AG04449 (cell line): ENCODE measurements at regions not wholly inside any gene's neighbourhood (a gene's known extent, or its start where the extent isn't known, plus 50 kb on each side); places are given as distances from the start of the nearest gene placed in this dataset.

ENCODE experiments used
- CTCF ChIA-PET: fragments of 350-600 bp; formaldehyde crosslinking; extraction: SDS; loops from one replicate; lab custom pipeline; 2021; ENCODE audit warnings: antibody characterized with exemption; lab: Yijun Ruan, JAX
- POLR2A ChIA-PET: fragments of 400-600, 350-600 bp; formaldehyde crosslinking; extraction: SDS; loops from one replicate; lab custom pipeline; 2020; ENCODE audit warnings: antibody characterized with exemption, inconsistent platforms; lab: Yijun Ruan, JAX
- DNase-seq: peaks from one replicate; pipeline ENCODE4 v3.0.0-alpha.2; 2010; ENCODE audit warnings: low read depth, low spot score
- H3K4me3 ChIP-seq: 2 replicates; pipeline ENCODE4 v1.5.1; 2011; ENCODE audit warnings: low read depth, mild to moderate bottlenecking, control low read depth, low read length
- TF ChIP-seq, protein P1 (sequence below): IDR thresholded peaks from one replicate; pipeline ENCODE4 v1.5.1; 2011; ENCODE audit warnings: mild to moderate bottlenecking, moderate library complexity, low read length, control low read depth, inconsistent platforms; ENCODE audit not compliant: insufficient read depth; ENCODE audit errors: missing control alignments

DNA sequence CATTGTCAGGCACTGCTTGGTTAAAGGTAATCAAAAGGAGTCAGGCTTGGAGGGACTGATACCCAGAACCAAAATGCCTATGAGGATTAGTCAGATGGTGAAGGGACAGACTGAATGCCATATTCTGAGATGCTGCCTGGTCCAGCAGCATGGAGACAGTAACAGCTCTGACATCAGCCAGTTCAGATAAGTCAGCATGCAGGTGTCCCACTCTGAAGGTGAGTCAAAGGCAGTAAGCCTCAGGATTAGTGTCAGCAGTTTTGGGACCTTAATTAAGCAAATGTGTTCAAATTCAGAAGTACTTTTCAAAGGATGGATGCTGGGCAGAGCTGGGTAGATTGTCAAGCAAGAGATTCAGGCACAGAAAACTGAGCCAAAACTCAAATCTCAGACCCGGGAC, 198.4 kb downstream of the RPS12 start:
- POLR2A ChIA-PET: no interaction called here
- CTCF ChIA-PET: no interaction called here
- no peak overlapping the region for H3K4me3 ChIP-seq
- TF ChIP-seq, protein P1, sequence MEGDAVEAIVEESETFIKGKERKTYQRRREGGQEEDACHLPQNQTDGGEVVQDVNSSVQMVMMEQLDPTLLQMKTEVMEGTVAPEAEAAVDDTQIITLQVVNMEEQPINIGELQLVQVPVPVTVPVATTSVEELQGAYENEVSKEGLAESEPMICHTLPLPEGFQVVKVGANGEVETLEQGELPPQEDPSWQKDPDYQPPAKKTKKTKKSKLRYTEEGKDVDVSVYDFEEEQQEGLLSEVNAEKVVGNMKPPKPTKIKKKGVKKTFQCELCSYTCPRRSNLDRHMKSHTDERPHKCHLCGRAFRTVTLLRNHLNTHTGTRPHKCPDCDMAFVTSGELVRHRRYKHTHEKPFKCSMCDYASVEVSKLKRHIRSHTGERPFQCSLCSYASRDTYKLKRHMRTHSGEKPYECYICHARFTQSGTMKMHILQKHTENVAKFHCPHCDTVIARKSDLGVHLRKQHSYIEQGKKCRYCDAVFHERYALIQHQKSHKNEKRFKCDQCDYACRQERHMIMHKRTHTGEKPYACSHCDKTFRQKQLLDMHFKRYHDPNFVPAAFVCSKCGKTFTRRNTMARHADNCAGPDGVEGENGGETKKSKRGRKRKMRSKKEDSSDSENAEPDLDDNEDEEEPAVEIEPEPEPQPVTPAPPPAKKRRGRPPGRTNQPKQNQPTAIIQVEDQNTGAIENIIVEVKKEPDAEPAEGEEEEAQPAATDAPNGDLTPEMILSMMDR: no peak
- no peak for DNase-seq

DNA sequence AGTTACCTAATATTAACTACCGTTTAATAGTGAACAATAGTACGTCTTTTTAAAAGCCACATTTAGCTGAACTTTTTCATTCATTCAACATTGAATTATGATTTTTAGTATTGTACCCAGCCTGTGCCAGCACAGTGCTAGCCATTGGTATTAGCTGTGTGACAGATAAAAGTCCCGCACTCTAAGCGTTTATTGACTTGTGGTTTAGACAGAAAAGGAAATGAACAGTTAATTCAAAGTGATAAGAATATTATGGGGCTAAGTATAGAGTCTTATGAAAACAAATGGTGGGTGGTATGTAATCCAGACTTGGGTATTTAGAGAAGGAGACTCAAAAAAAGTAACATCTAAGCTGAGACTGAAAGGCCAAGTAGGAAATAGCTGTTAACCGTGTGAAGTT, 202.3 kb downstream of the RPS12 start:
- POLR2A ChIA-PET: no interaction called here
- CTCF ChIA-PET: no interaction called here
- no peak overlapping the region for H3K4me3 ChIP-seq
- TF ChIP-seq, protein P1: no peak
- no peak for DNase-seq

DNA sequence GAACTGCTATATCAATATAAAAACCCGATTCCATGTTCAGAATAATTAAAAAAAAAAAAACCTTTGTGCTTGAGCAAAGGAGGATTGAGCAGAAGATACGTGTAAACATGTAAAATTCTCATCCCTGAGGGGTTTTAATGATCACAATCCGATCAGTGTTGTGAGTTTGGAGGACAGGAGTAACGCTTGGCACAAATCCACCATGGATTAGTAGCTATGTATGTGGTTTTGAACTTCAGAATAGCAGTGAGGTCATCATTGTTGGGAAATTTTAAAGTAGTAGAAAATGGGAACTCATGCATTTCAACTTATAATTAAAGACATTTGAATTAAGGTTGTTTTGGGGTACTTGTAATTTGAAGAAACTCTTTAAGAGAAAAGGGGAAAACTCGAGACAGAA, 203.2 kb downstream of the RPS12 start:
- no peak for DNase-seq
- CTCF ChIA-PET: no interaction called here
- no peak overlapping the region for H3K4me3 ChIP-seq
- POLR2A ChIA-PET: no interaction called here
- TF ChIP-seq, protein P1: no peak

DNA sequence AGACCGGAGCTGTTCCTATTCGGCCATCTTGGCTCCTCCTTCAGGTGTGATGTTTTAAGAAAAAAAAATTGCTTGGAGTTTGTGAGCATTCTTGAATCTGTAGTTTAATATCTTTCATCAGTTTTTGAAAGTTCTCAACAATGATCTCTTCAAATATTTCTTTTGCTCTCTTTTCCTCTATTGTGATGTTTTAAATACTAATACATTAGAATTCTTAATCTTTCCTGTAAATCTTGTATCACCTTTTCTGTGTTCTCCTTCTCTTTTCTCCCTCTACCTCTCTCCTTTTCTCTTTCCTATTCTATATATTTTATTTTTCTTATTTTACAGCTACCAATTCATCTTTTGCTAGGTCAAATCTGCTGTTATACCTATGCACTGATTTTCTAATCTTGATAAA, 212.3 kb downstream of the RPS12 start:
- ChIA-PET CTCF (no interaction called here), POLR2A (no interaction called here)
- DNase-seq: no peak
- H3K4me3 ChIP-seq: no peak overlapping the region
- TF ChIP-seq, protein P1: no peak

DNA sequence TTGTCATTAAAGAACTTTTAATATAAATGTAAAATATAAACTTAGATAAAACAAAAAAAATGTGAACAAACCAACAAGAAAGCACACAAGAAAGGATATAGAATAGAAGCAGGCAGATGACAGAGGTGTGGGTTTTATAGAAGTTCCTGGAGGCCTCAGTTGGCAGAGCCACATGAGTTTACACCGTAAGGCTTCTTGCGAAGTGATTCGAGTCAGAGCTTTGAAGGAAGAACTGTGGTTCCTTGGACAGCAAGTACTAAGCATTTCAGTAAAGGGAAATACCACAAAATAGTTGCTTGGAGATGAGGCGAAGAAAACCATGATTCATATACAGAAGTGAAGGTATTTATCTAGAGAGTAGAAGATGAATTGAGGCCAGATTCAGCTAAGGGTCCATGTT, 207.9 kb upstream of the EYA4 start:
- H3K4me3 ChIP-seq: no peak overlapping the region
- ChIA-PET CTCF (no interaction called here), POLR2A (no interaction called here)
- TF ChIP-seq, protein P1: no peak
- DNase-seq: no peak

DNA sequence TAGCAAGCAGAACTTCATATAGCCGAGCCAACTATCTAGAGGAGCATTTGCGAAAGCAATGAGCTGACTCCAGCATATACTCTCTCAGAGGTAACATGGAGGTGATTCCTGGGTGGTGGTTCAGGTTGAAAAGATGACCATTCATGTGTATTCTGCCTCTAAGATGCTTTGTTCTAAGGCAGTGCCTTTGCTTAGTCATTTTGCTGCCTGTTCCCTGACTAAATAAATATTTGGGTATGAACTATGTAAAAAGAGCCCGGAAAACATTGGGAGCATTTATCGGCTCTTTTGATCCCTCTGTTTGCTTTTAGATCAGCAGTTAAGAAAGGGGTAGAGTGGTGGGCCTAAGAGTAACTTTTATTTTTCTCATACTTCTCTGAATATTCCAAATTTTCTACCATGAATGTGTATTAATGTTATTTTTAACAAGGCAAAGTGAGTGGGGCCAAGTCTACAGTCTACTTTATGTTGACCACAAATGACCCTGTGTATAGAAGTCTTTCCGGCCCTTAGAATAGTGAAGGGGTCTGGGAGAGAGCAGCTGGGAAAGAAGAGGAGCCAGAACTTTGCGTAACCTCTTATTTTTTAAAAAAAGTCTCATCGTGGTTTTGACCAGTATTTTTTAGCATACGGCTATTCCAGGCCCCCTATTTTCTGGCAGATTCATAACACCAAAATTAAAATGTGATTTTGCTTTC, 206.5 kb upstream of the EYA4 start:
- CTCF ChIA-PET: no interaction called here
- TF ChIP-seq, protein P1: no peak
- no peak for DNase-seq
- H3K4me3 ChIP-seq: no peak overlapping the region
- POLR2A ChIA-PET: no interaction called here
